Rectal smooth muscle tissue (tissue), 1 donor: ENCODE measurements at regions not wholly inside any gene's neighbourhood (a gene's known extent, or its start where the extent isn't known, plus 50 kb on each side); places are given as distances from the start of the nearest gene placed in this dataset.

Experiments used
- H3K27ac ChIP-seq: one replicate; pipeline ENCODE4 v1.7.0; 2013; ENCODE audit warnings: low read depth, low read length, inconsistent platforms
- H3K27me3 ChIP-seq: one replicate; pipeline ENCODE4 v1.7.0; 2013; ENCODE audit warnings: low read length; ENCODE audit not compliant: control insufficient read depth, insufficient read depth
- H3K36me3 ChIP-seq: one replicate; pipeline ENCODE4 v1.7.0; 2013; ENCODE audit warnings: low read length; ENCODE audit not compliant: control insufficient read depth, insufficient read depth
- H3K4me1 ChIP-seq: one replicate; pipeline ENCODE4 v1.7.0; 2013; ENCODE audit warnings: low read length; ENCODE audit not compliant: control insufficient read depth, insufficient read depth
- H3K4me3 ChIP-seq: one replicate; pipeline ENCODE4 v1.7.0; 2013; ENCODE audit warnings: low read length
- H3K9ac ChIP-seq: one replicate; pipeline ENCODE4 v1.7.0; 2013; ENCODE audit warnings: low read length

DNA sequence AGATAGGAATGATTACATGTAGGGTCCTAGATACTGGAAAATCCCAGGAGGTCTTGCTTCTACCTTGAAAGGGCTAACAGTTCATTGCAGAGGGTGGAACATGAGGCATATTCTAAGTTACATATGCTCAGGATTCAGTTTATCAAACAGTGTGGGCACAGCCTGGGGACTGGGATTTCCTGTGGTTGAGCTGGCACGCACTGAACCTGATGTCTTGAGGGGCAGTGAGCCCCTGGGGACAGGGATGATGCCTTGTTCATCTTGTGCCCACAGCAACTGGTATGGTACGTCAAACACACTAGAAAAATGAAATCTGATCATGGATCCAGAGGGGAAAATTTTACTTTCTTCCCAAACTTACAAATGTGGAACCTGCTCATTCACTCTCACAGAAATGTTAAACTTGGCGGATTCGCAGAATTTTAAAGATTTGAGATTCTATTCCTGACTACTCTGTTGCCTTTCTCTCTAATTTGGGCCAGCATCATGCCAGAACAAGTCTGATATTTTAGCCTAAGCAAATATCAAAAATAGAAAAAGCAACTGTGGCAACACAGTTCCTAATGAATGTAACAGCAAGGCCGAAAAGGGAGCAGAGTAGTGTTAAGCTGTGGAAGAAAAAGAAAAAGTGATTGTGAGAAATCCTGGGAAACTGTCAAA, 68.2 kb upstream of the COL24A1 start:
- no peaks in the 10 kb centered on the region for H3K4me1 ChIP-seq
- no peak overlapping the region for H3K9ac ChIP-seq
- no peak overlapping the region for H3K4me3 ChIP-seq
- no peak overlapping the region for H3K27ac ChIP-seq
- H3K36me3 ChIP-seq, result no peaks in the 10 kb centered on the region
- H3K27me3 ChIP-seq, result no peaks in the 10 kb centered on the region

DNA sequence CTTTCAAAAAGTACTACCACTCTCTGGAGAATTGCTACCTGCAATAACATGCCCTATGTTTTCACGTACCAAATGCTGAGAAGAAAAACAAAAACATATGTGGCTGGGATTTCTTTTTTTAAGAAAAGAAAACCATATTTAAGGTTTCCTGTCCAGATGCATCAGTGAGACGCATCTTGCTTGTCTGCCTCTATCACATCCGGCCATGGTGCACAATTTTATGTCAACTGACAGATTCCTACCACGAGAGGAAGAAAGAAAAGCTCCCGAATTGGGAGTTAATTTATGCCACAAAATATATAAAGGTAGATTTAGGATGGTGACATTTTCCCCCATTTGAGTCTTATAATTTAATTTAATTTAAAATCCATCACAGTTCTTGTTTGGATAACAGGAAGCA, 62.3 kb upstream of the COL24A1 start:
- Histone ChIP-seq H3K36me3 (no peaks in the 10 kb centered on the region), H3K4me3 (no peak overlapping the region), H3K27ac (no peak overlapping the region), H3K27me3 (no peaks in the 10 kb centered on the region), H3K9ac (no peak overlapping the region), H3K4me1 (no peaks in the 10 kb centered on the region)

GRCh38 chr1:86214605-86215004, 58.0 kb upstream of the COL24A1 start:
- no peaks in the 10 kb centered on the region for H3K36me3 ChIP-seq
- no peak overlapping the region for H3K27ac ChIP-seq
- H3K4me3 ChIP-seq, result no peak overlapping the region
- no peaks in the 10 kb centered on the region for H3K4me1 ChIP-seq
- no peak overlapping the region for H3K9ac ChIP-seq
- H3K27me3 ChIP-seq, result no peaks in the 10 kb centered on the region

- Histone ChIP-seq H3K36me3 (no peaks in the 10 kb centered on the region), H3K4me3 (peak overlapping the region; percentile 5), H3K27ac (no peak overlapping the region), H3K27me3 (no peaks in the 10 kb centered on the region), H3K9ac (no peak overlapping the region), H3K4me1 (peaks cover 3% of the 10 kb centered on the region)
These were observed 52.8 kb upstream of the COL24A1 start for GRCh38 chr1:86209346-86209745.

- no peak overlapping the region for H3K4me3 ChIP-seq
- H3K36me3 ChIP-seq, result no peaks in the 10 kb centered on the region
- no peak overlapping the region for H3K27ac ChIP-seq
- H3K9ac ChIP-seq, result no peak overlapping the region
- H3K4me1 ChIP-seq, result peaks cover 3% of the 10 kb centered on the region
- H3K27me3 ChIP-seq, result no peaks in the 10 kb centered on the region
These were observed 50.8 kb upstream of the COL24A1 start for GRCh38 chr1:86207323-86207722.
